ENCODE measurements at regions not wholly inside any gene's neighbourhood (a gene's known extent, or its start where the extent isn't known, plus 50 kb on each side); places are given as distances from the start of the nearest gene placed in this dataset.

- H3K27ac ChIP-seq (ENCODE audit: insufficient read depth, low read depth, low read length), result no peak overlapping the region
- H3K9me3 ChIP-seq (replicated peaks; ENCODE audit: control insufficient read depth, insufficient read depth, low read length), result no peaks in the 10 kb centered on the region
- no peaks in the 10 kb centered on the region for H3K9me1 ChIP-seq (replicated peaks; ENCODE audit: control insufficient read depth, extremely low read depth, insufficient read depth, low read length)
- no peaks in the 10 kb centered on the region for H3K27me3 ChIP-seq (ENCODE audit: control insufficient read depth in 2 of 2, insufficient read depth in 2 of 2, low read length in 2 of 2)
- dilution Hi-C loops (cut with MboI; ENCODE audit: extremely low pct_ligation_motif_present, low sequenced_read_pairs), result no loop called here
- H3K79me2 ChIP-seq (ENCODE audit: control insufficient read depth, insufficient read depth, low read length), result no peaks in the 10 kb centered on the region
- ChIA-PET CTCF (no interaction called here), POLR2A (no interaction called here)
- no peak overlapping the region for H3K4me3 ChIP-seq (replicated peaks in 1 of 3; ENCODE audit: insufficient read depth in 1 of 3, low read depth in 1 of 3, low read length in 3 of 3)
- no TSS peak for BruUV-seq (replicated peaks)
- no peak overlapping the region for H2AFZ ChIP-seq (ENCODE audit: low read depth, low read length)
- no peak overlapping the region for H3K9ac ChIP-seq (replicated peaks; ENCODE audit: extremely low read depth, insufficient read depth, low read length)
- intact Hi-C loops (cut with micrococcal nuclease), result no loop called here
- H3K4me2 ChIP-seq (ENCODE audit: insufficient read depth, low read length), result no peak overlapping the region
- H3K4me1 ChIP-seq (ENCODE audit: control insufficient read depth, extremely low read depth, insufficient read depth, low read length), result no peaks in the 10 kb centered on the region
- H3K36me3 ChIP-seq (ENCODE audit: control insufficient read depth in 2 of 2, extremely low read depth in 1 of 2, insufficient read depth in 2 of 2, low read length in 2 of 2), result no peaks in the 10 kb centered on the region
- no peaks in the 10 kb centered on the region for H4K20me1 ChIP-seq (replicated peaks; ENCODE audit: control insufficient read depth, extremely low read depth, insufficient read depth, low read length)
- DNase-seq (ENCODE audit: low read depth, low spot score) (no peak), FAIRE-seq (no peak)
- TF ChIP-seq EZH2 (IDR thresholded peaks at IDR 0.05; ENCODE audit: borderline replicate concordance, low read depth, low read length, severe bottlenecking) (no peak), CTCF (IDR thresholded peaks at IDR 0.05; ENCODE audit: extremely low read depth in 1 of 2, insufficient read depth in 1 of 2, low read depth in 1 of 2, low read length in 2 of 2) (no peak), JUN (IDR thresholded peaks at IDR 0.05; ENCODE audit: borderline replicate concordance, insufficient read depth, insufficient read length, low read depth) (no peak), POLR2AphosphoS5 (IDR thresholded peaks at IDR 0.05; ENCODE audit: insufficient read depth, low read depth, low read length) (no peak), MAX (IDR thresholded peaks at IDR 0.05; ENCODE audit: insufficient read depth, insufficient read length) (no peak), POLR2A (IDR thresholded peaks at IDR 0.05; ENCODE audit: low read depth, low read length) (no peak)
Observed at GRCh38 chr6:94394822-94395221, 975.5 kb upstream of the EPHA7 start.

DNA sequence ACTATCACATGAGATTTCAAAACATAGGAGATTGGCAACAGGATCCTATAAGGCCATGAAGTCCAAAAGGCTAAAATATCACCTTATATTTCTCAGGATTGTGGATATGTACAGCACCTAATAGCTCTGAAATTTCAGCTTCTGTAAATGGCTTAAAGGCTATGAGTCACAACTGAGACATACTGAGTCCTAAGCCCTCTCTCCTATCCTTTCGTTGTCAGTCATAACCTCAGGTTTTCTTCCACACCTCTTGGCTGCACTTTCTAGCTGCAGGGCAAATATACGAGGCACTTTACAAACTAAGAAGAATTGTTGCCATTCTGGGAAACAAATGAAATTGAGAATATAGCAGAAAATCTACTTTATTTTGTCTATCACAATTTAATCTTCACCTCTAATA, 969.9 kb upstream of the EPHA7 start:
- no peaks in the 10 kb centered on the region for H3K36me3 ChIP-seq (ENCODE audit: control insufficient read depth in 2 of 2, extremely low read depth in 1 of 2, insufficient read depth in 2 of 2, low read length in 2 of 2)
- H3K9me3 ChIP-seq (replicated peaks; ENCODE audit: control insufficient read depth, insufficient read depth, low read length), result no peaks in the 10 kb centered on the region
- H3K27ac ChIP-seq (ENCODE audit: insufficient read depth, low read depth, low read length), result no peak overlapping the region
- H2AFZ ChIP-seq (ENCODE audit: low read depth, low read length), result no peak overlapping the region
- POLR2A ChIA-PET, result no interaction called here
- H3K9ac ChIP-seq (replicated peaks; ENCODE audit: extremely low read depth, insufficient read depth, low read length), result no peak overlapping the region
- dilution Hi-C loops (cut with MboI; ENCODE audit: extremely low pct_ligation_motif_present, low sequenced_read_pairs) (no loop called here), intact Hi-C loops (cut with micrococcal nuclease) (no loop called here)
- DNase-seq (ENCODE audit: low read depth, low spot score), result no peak
- no peak for FAIRE-seq
- no peaks in the 10 kb centered on the region for H3K79me2 ChIP-seq (ENCODE audit: control insufficient read depth, insufficient read depth, low read length)
- no peak overlapping the region for H3K4me3 ChIP-seq (replicated peaks in 1 of 3; ENCODE audit: insufficient read depth in 1 of 3, low read depth in 1 of 3, low read length in 3 of 3)
- H3K4me1 ChIP-seq (ENCODE audit: control insufficient read depth, extremely low read depth, insufficient read depth, low read length), result no peaks in the 10 kb centered on the region
- H4K20me1 ChIP-seq (replicated peaks; ENCODE audit: control insufficient read depth, extremely low read depth, insufficient read depth, low read length), result no peaks in the 10 kb centered on the region
- BruUV-seq (replicated peaks), result no TSS peak
- CTCF ChIA-PET, result no interaction called here
- no peak overlapping the region for H3K4me2 ChIP-seq (ENCODE audit: insufficient read depth, low read length)
- TF ChIP-seq POLR2AphosphoS5 (IDR thresholded peaks at IDR 0.05; ENCODE audit: insufficient read depth, low read depth, low read length), result no peak
- no peaks in the 10 kb centered on the region for H3K27me3 ChIP-seq (ENCODE audit: control insufficient read depth in 2 of 2, insufficient read depth in 2 of 2, low read length in 2 of 2)
- no peaks in the 10 kb centered on the region for H3K9me1 ChIP-seq (replicated peaks; ENCODE audit: control insufficient read depth, extremely low read depth, insufficient read depth, low read length)
